Activated CD8-positive, alpha-beta T cell treated with anti-CD3 and anti-CD28 coated beads, Interleukin-2, amount 10 ng/mL, durations not matched to agents 7 days and 5 days (primary cell): ENCODE measurements at regions not wholly inside any gene's neighbourhood (a gene's known extent, or its start where the extent isn't known, plus 50 kb on each side); places are given as distances from the start of the nearest gene placed in this dataset.
"Not testable (repeated sequence)": the region's sequence is repeated elsewhere in the genome, so short reads cannot be mapped to it uniquely, and the experiment has no call there.

ENCODE experiments used
- ATAC-seq: fragments of 150-1000 bp; cut with Tn5 transposase; one replicate; pipeline ENCODE4 v1.10.0; 2021; ENCODE audit warnings: moderate library complexity
- CTCF ChIA-PET: fragments of 350-600 bp; sonication (Branson Sonifier 250); formaldehyde crosslinking; loops from one replicate; lab custom pipeline; 2021; ENCODE audit warnings: antibody characterized with exemption; lab: Charles Lee
- POLR2A ChIA-PET: fragments of 350-600 bp; sonication (Branson Sonifier 250); formaldehyde crosslinking; loops from one replicate; lab custom pipeline; 2021; ENCODE audit warnings: antibody characterized with exemption; lab: Charles Lee
- DNase-seq: peaks from one replicate; pipeline ENCODE4 v3.0.0-alpha.2; 2020
- H3K27ac Mint-ChIP-seq: one replicate; pipeline ENCODE4 v1.8.0; 2021; ENCODE audit warnings: mild to moderate bottlenecking, mixed read lengths
- H3K27me3 Mint-ChIP-seq: one replicate; pipeline ENCODE4 v1.8.0; 2021; ENCODE audit warnings: low read depth, mixed read lengths
- H3K36me3 Mint-ChIP-seq: one replicate; pipeline ENCODE4 v1.8.0; 2021; ENCODE audit warnings: low read depth, mixed read lengths
- H3K4me1 Mint-ChIP-seq: one replicate; pipeline ENCODE4 v1.8.0; 2021; ENCODE audit warnings: low read depth, mixed read lengths
- H3K4me3 Mint-ChIP-seq: one replicate; pipeline ENCODE4 v1.8.0; 2021; ENCODE audit warnings: mild to moderate bottlenecking, mixed read lengths
- H3K9me3 Mint-ChIP-seq: one replicate; pipeline ENCODE4 v1.8.0; 2022; ENCODE audit warnings: mixed read lengths; ENCODE audit not compliant: insufficient read depth

GRCh38 chr10:33979195-33979594, 644.7 kb upstream of the NRP1 start:
- ChIA-PET CTCF (no interaction called here), POLR2A (no interaction called here)
- Mint-ChIP-seq H3K4me3 (no peak overlapping the region), H3K9me3 (no peaks in the 10 kb centered on the region), H3K27ac (no peak overlapping the region), H3K4me1 (no peaks in the 10 kb centered on the region), H3K36me3 (no peaks in the 10 kb centered on the region), H3K27me3 (no peaks in the 10 kb centered on the region)
- no peak for ATAC-seq
- DNase-seq, result no peak

GRCh38 chr10:33975481-33975880, 641.0 kb upstream of the NRP1 start:
- CTCF ChIA-PET, result no interaction called here
- POLR2A ChIA-PET, result no interaction called here
- no peaks in the 10 kb centered on the region for H3K36me3 Mint-ChIP-seq

GRCh38 chr10:33974976-33975478, 640.6 kb upstream of the NRP1 start:
- Mint-ChIP-seq H3K4me3 (no peak overlapping the region), H3K4me1 (no peaks in the 10 kb centered on the region), H3K36me3 (no peaks in the 10 kb centered on the region), H3K9me3 (no peaks in the 10 kb centered on the region), H3K27me3 (no peaks in the 10 kb centered on the region), H3K27ac (no peak overlapping the region)
- CTCF ChIA-PET, result no interaction called here
- POLR2A ChIA-PET, result no interaction called here
- DNase-seq, result no peak
- ATAC-seq, result no peak

More at GRCh38 chr10:33975481-33975880, 641.0 kb upstream of the NRP1 start:
- DNase-seq (no peak), ATAC-seq (no peak)
- H3K27me3 Mint-ChIP-seq, result no peaks in the 10 kb centered on the region
- no peak overlapping the region for H3K27ac Mint-ChIP-seq
- H3K4me3 Mint-ChIP-seq, result no peak overlapping the region
- no peaks in the 10 kb centered on the region for H3K9me3 Mint-ChIP-seq
- no peaks in the 10 kb centered on the region for H3K4me1 Mint-ChIP-seq

- Mint-ChIP-seq H3K4me3 (no peak overlapping the region), H3K27ac (no peak overlapping the region), H3K27me3 (no peaks in the 10 kb centered on the region), H3K4me1 (no peaks in the 10 kb centered on the region), H3K9me3 (peaks cover 4% of the 10 kb centered on the region), H3K36me3 (no peaks in the 10 kb centered on the region)
- no peak for DNase-seq
- ChIA-PET CTCF (no interaction called here), POLR2A (no interaction called here)
- ATAC-seq, result no peak
These were observed 634.5 kb upstream of the NRP1 start for GRCh38 chr10:33968983-33969382.

- DNase-seq (no peak), ATAC-seq (no peak)
- ChIA-PET CTCF (interaction anchor here (0.9 kb wide), 1 partner anchor 16 kb away, joined by 3 read pairs; no protein-coding TSS in a partner anchor), POLR2A (no interaction called here)
- Mint-ChIP-seq H3K9me3 (peaks cover 4% of the 10 kb centered on the region), H3K4me3 (no peak overlapping the region), H3K27ac (no peak overlapping the region), H3K36me3 (no peaks in the 10 kb centered on the region), H3K4me1 (no peaks in the 10 kb centered on the region), H3K27me3 (no peaks in the 10 kb centered on the region)
These were observed 633.2 kb upstream of the NRP1 start for GRCh38 chr10:33967606-33968120.

- no peak overlapping the region for H3K4me3 Mint-ChIP-seq
- DNase-seq, result no peak
- H3K27me3 Mint-ChIP-seq, result no peaks in the 10 kb centered on the region
- no peak overlapping the region for H3K27ac Mint-ChIP-seq
- no peak for ATAC-seq
- H3K36me3 Mint-ChIP-seq, result no peaks in the 10 kb centered on the region
- ChIA-PET CTCF (interaction anchor here (0.9 kb wide), 1 partner anchor 16 kb away, joined by 3 read pairs; no protein-coding TSS in a partner anchor), POLR2A (no interaction called here)
- no peaks in the 10 kb centered on the region for H3K4me1 Mint-ChIP-seq
- peaks cover 4% of the 10 kb centered on the region for H3K9me3 Mint-ChIP-seq
These were observed 632.5 kb upstream of the NRP1 start for GRCh38 chr10:33966946-33967345.

- DNase-seq, result no peak
- POLR2A ChIA-PET, result no interaction called here
- CTCF ChIA-PET, result no interaction called here
- Mint-ChIP-seq H3K27me3 (no peaks in the 10 kb centered on the region), H3K27ac (no peak overlapping the region), H3K4me3 (no peak overlapping the region), H3K9me3 (peaks cover 4% of the 10 kb centered on the region), H3K4me1 (no peaks in the 10 kb centered on the region), H3K36me3 (no peaks in the 10 kb centered on the region)
- ATAC-seq, result no peak
These were observed 631.5 kb upstream of the NRP1 start for GRCh38 chr10:33965795-33966581.

- H3K4me3 Mint-ChIP-seq, result no peak overlapping the region
- H3K9me3 Mint-ChIP-seq, result no peaks in the 10 kb centered on the region
- CTCF ChIA-PET, result no interaction called here
- H3K27me3 Mint-ChIP-seq, result no peaks in the 10 kb centered on the region
- H3K36me3 Mint-ChIP-seq, result no peaks in the 10 kb centered on the region
- H3K27ac Mint-ChIP-seq, result no peak overlapping the region
- no peak for ATAC-seq
- H3K4me1 Mint-ChIP-seq, result no peaks in the 10 kb centered on the region
- POLR2A ChIA-PET, result no interaction called here
- no peak for DNase-seq
These were observed 629.3 kb upstream of the NRP1 start for GRCh38 chr10:33963729-33964128.

GRCh38 chr10:33956322-33956721, 621.9 kb upstream of the NRP1 start:
- CTCF ChIA-PET, ATAC-seq, H3K4me3 Mint-ChIP-seq, POLR2A ChIA-PET, H3K27ac Mint-ChIP-seq, H3K9me3 Mint-ChIP-seq, H3K4me1 Mint-ChIP-seq, DNase-seq, H3K36me3 Mint-ChIP-seq, H3K27me3 Mint-ChIP-seq: not testable (repeated sequence)

GRCh38 chr10:33955676-33956075, 621.2 kb upstream of the NRP1 start:
- no peaks in the 10 kb centered on the region for H3K9me3 Mint-ChIP-seq
- ATAC-seq, result no peak
- no peaks in the 10 kb centered on the region for H3K4me1 Mint-ChIP-seq
- no peak for DNase-seq
- ChIA-PET CTCF (no interaction called here), POLR2A (no interaction called here)
- no peak overlapping the region for H3K27ac Mint-ChIP-seq
- no peaks in the 10 kb centered on the region for H3K36me3 Mint-ChIP-seq
- H3K4me3 Mint-ChIP-seq, result no peak overlapping the region
- no peaks in the 10 kb centered on the region for H3K27me3 Mint-ChIP-seq

- H3K36me3 Mint-ChIP-seq, result no peaks in the 10 kb centered on the region
- H3K4me3 Mint-ChIP-seq, result no peak overlapping the region
- no peaks in the 10 kb centered on the region for H3K27me3 Mint-ChIP-seq
- ATAC-seq (no peak), DNase-seq (no peak)
- CTCF ChIA-PET, result no interaction called here
- H3K9me3 Mint-ChIP-seq, result no peaks in the 10 kb centered on the region
- no peak overlapping the region for H3K27ac Mint-ChIP-seq
- POLR2A ChIA-PET, result no interaction called here
- H3K4me1 Mint-ChIP-seq, result no peaks in the 10 kb centered on the region
These were observed 618.4 kb upstream of the NRP1 start for GRCh38 chr10:33952692-33953360.

GRCh38 chr10:33950206-33950605, 615.7 kb upstream of the NRP1 start:
- H3K4me1 Mint-ChIP-seq, result no peaks in the 10 kb centered on the region
- CTCF ChIA-PET, result no interaction called here
- no peaks in the 10 kb centered on the region for H3K36me3 Mint-ChIP-seq
- no peaks in the 10 kb centered on the region for H3K27me3 Mint-ChIP-seq
- H3K27ac Mint-ChIP-seq, result no peak overlapping the region
- no peak overlapping the region for H3K4me3 Mint-ChIP-seq
- ATAC-seq (no peak), DNase-seq (no peak)
- H3K9me3 Mint-ChIP-seq, result peaks cover 6% of the 10 kb centered on the region
- POLR2A ChIA-PET, result no interaction called here
